PFSK-1 (cell line): ENCODE measurements at regions not wholly inside any gene's neighbourhood (a gene's known extent, or its start where the extent isn't known, plus 50 kb on each side); places are given as distances from the start of the nearest gene placed in this dataset.

Experiments used
- FOXP2 ChIP-seq: optimal IDR thresholded peaks from 2 replicates; pipeline ENCODE3; 2011; ENCODE audit warnings: borderline replicate concordance, control low read depth, inconsistent platforms; ENCODE audit not compliant: insufficient read depth; ENCODE audit errors: extremely low read length, extremely low read depth
- POLR2AphosphoS5 ChIP-seq: IDR thresholded peaks from 2 replicates; pipeline ENCODE4 v1.6.1; 2012; ENCODE audit warnings: low read depth, mild to moderate bottlenecking, control low read depth, low read length, moderate library complexity
- REST ChIP-seq, 2 experiments: IDR thresholded peaks; 2 replicates each; pipeline versions ENCODE4 v1.6.1 to v1.8.0; 2011 to 2012; ENCODE audit warnings: low read depth in 2 of 2, low read length in 2 of 2, control low read depth in 1 of 2, inconsistent platforms in 1 of 2, mild to moderate bottlenecking in 1 of 2, moderate library complexity in 1 of 2; ENCODE audit not compliant: insufficient read depth in 1 of 2
- SIN3A ChIP-seq: IDR thresholded peaks from 2 replicates; pipeline ENCODE4 v1.6.1; 2012; ENCODE audit warnings: mild to moderate bottlenecking, low read length, moderate library complexity, borderline replicate concordance; ENCODE audit not compliant: insufficient read depth
- TAF1 ChIP-seq: IDR thresholded peaks from 2 replicates; pipeline ENCODE4 v1.6.1; 2012; ENCODE audit warnings: low read length, control low read depth, borderline replicate concordance; ENCODE audit not compliant: insufficient read depth

- TF ChIP-seq FOXP2 (no peak), POLR2AphosphoS5 (no peak), REST (IDR thresholded peaks at IDR 0.05; ENCODE audit: insufficient read depth in 1 of 2, low read depth in 2 of 2, low read length in 2 of 2) (no peak), SIN3A (no peak), TAF1 (no peak)
Measured at GRCh38 chr1:96191165-96191564, 530.4 kb upstream of the PTBP2 start.

- TF ChIP-seq TAF1 (no peak), FOXP2 (no peak), SIN3A (no peak), POLR2AphosphoS5 (no peak)
Measured at GRCh38 chr1:96206451-96206850, 515.1 kb upstream of the PTBP2 start.

GRCh38 chr1:96207936-96208335, 513.6 kb upstream of the PTBP2 start:
- TF ChIP-seq FOXP2: no peak
- no peak for TF ChIP-seq POLR2AphosphoS5
- TF ChIP-seq REST (IDR thresholded peaks at IDR 0.05; ENCODE audit: insufficient read depth in 1 of 2, low read depth in 2 of 2, low read length in 2 of 2): no peak
- no peak for TF ChIP-seq SIN3A
- TF ChIP-seq TAF1: no peak

GRCh38 chr1:96208428-96208827, 513.2 kb upstream of the PTBP2 start:
- TF ChIP-seq TAF1: no peak
- no peak for TF ChIP-seq SIN3A
- TF ChIP-seq POLR2AphosphoS5: no peak
- no peak for TF ChIP-seq FOXP2
- TF ChIP-seq REST (IDR thresholded peaks at IDR 0.05; ENCODE audit: insufficient read depth in 1 of 2, low read depth in 2 of 2, low read length in 2 of 2): no peak

- TF ChIP-seq POLR2AphosphoS5: no peak
- no peak for TF ChIP-seq SIN3A
- TF ChIP-seq FOXP2: no peak
- no peak for TF ChIP-seq REST (IDR thresholded peaks at IDR 0.05; ENCODE audit: insufficient read depth in 1 of 2, low read depth in 2 of 2, low read length in 2 of 2)
- no peak for TF ChIP-seq TAF1
Measured at GRCh38 chr1:96210054-96210453, 511.5 kb upstream of the PTBP2 start.
